H1 (cell line): ENCODE measurements at regions not wholly inside any gene's neighbourhood (a gene's known extent, or its start where the extent isn't known, plus 50 kb on each side); places are given as distances from the start of the nearest gene placed in this dataset.

Experiments used
- ASH2L ChIP-seq: fragments of 200-600, 300-600 bp; sonication (generic); IDR thresholded peaks from one replicate; pipeline ENCODE4 v1.7.1; 2017; ENCODE audit warnings: low read length
- CTCF ChIP-seq, 3 experiments: IDR thresholded peaks; 1 replicate in 2 of 3; 2 replicates in 1 of 3; pipeline versions ENCODE4 v1.5.1 to v1.6.1; 2011; ENCODE audit warnings: low read length in 3 of 3, mild to moderate bottlenecking in 3 of 3, inconsistent platforms in 2 of 3, low read depth in 1 of 3, moderate library complexity in 1 of 3; ENCODE audit not compliant: insufficient read depth in 1 of 3; ENCODE audit errors: control extremely low read depth in 1 of 3
- EGR1 ChIP-seq: IDR thresholded peaks from 2 replicates; pipeline ENCODE4 v1.6.1; 2011; ENCODE audit warnings: low read depth, low read length, borderline replicate concordance
- EP300 ChIP-seq, 2 experiments: IDR thresholded peaks; 1 replicate in 1 of 2; 2 replicates in 1 of 2; pipeline ENCODE4 v1.6.1; 2011 to 2012; ENCODE audit warnings: low read depth in 2 of 2, low read length in 2 of 2, mild to moderate bottlenecking in 2 of 2, borderline replicate concordance in 1 of 2, inconsistent platforms in 1 of 2, moderate library complexity in 1 of 2
- EZH2 ChIP-seq: fragments of 200-600 bp; sonication (generic); IDR thresholded peaks from 2 replicates; pipeline ENCODE4 v1.7.1; 2012; ENCODE audit warnings: low read depth, mild to moderate bottlenecking, moderate library complexity, low read length, inconsistent platforms; ENCODE audit not compliant: severe bottlenecking
- GABPA ChIP-seq: IDR thresholded peaks from 2 replicates; pipeline ENCODE4 v1.6.1; 2011; ENCODE audit warnings: mild to moderate bottlenecking, low read length, moderate library complexity, borderline replicate concordance; ENCODE audit not compliant: insufficient read depth
- POLR2A ChIP-seq, 2 experiments: IDR thresholded peaks; 1 replicate in 1 of 2; 2 replicates in 1 of 2; pipeline ENCODE4 v1.6.1; 2011; ENCODE audit warnings: low read depth in 2 of 2, low read length in 2 of 2, mild to moderate bottlenecking in 2 of 2; ENCODE audit errors: control extremely low read depth in 1 of 2
- POLR2AphosphoS5 ChIP-seq: IDR thresholded peaks from 2 replicates; pipeline ENCODE4 v1.6.1; 2011; ENCODE audit warnings: low read depth, low read length
- RAD21 ChIP-seq, 2 experiments: IDR thresholded peaks in 1 of 2; conservative IDR thresholded peaks in 1 of 2; 2 replicates each; pipeline ENCODE4 v1.6.1; 2011; ENCODE audit warnings: low read depth in 2 of 2, low read length in 2 of 2, improper control_type of control experiment in 1 of 2, inconsistent platforms in 1 of 2, mild to moderate bottlenecking in 1 of 2, moderate library complexity in 1 of 2
- YY1 ChIP-seq: IDR thresholded peaks from 2 replicates; pipeline ENCODE4 v1.6.1; 2011; ENCODE audit warnings: low read depth, mild to moderate bottlenecking, low read length
- ZNF274 ChIP-seq: IDR thresholded peaks from 2 replicates; pipeline ENCODE4 v1.7.0; 2012; ENCODE audit warnings: low read length, borderline replicate concordance; ENCODE audit errors: extremely low read depth

- TF ChIP-seq CTCF (IDR thresholded peaks at IDR 0.05; ENCODE audit: control extremely low read depth in 1 of 3, insufficient read depth in 1 of 3, low read depth in 1 of 3, low read length in 3 of 3) (no peak), RAD21 (IDR thresholded peaks at IDR 0.05 in 1 of 2, conservative IDR thresholded peaks at IDR 0.05 in 1 of 2; ENCODE audit: low read depth in 2 of 2, low read length in 2 of 2) (no peak), POLR2AphosphoS5 (no peak), POLR2A (IDR thresholded peaks at IDR 0.05; ENCODE audit: control extremely low read depth in 1 of 2, low read depth in 2 of 2, low read length in 2 of 2) (no peak), EP300 (IDR thresholded peaks at IDR 0.05; ENCODE audit: borderline replicate concordance in 1 of 2, low read depth in 2 of 2, low read length in 2 of 2) (no peak), YY1 (no peak), EZH2 (no peak), GABPA (no peak), EGR1 (no peak), ASH2L (no peak), ZNF274 (no peak)
Measured at GRCh38 chr5:60060389-60060788, 166.9 kb upstream of the PDE4D start.
